HG02759 (cell line): ENCODE measurements at regions not wholly inside any gene's neighbourhood (a gene's known extent, or its start where the extent isn't known, plus 50 kb on each side); places are given as distances from the start of the nearest gene placed in this dataset.

Experiments used
- ATAC-seq: cut with Tn5 transposase; IDR thresholded peaks from one replicate; pipeline ENCODE4 v1.9.1; 2021; ENCODE audit warnings: mild to moderate bottlenecking, moderate library complexity; ENCODE audit not compliant: unreplicated experiment

DNA sequence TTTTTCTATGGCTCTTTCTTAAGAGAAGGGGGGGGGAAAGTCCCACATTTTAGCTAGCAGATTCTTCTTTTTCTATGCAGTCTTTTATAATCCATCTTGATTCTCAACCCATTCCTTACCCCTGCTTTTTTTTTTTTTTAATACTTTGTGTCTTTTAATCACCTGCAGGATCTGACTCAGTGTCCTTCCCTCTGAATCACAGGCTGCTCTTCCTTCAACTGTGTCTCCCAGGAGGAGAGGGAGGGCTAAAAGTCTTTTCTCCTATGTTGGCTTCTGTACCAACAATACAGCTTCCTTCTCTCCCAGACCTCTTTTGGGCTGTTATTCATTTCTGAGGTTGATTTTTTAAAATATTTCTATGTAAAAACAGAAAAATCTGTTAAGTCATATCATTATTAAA, 686.2 kb downstream of the ADGRL2 start:
- no peak for ATAC-seq

DNA sequence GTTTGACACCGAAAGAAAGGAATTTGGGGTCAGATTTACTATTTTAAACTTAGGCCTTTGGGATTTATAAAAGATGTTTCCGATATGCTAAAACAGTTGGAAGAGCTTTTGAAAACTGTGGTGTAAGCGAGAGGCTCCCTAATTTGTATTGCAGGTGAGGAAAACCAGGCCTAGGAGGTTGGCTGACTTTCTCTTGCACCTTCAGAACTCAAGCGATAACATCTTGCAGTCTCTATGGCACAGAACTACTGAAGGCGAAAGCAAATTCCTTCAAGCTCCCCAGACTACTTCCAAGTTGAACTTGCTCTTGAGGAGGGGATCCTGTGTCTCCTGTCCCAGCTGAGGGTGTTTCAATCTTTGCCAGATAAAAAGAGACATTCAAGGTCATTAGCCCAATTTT, 685.7 kb downstream of the ADGRL2 start:
- no peak for ATAC-seq

DNA sequence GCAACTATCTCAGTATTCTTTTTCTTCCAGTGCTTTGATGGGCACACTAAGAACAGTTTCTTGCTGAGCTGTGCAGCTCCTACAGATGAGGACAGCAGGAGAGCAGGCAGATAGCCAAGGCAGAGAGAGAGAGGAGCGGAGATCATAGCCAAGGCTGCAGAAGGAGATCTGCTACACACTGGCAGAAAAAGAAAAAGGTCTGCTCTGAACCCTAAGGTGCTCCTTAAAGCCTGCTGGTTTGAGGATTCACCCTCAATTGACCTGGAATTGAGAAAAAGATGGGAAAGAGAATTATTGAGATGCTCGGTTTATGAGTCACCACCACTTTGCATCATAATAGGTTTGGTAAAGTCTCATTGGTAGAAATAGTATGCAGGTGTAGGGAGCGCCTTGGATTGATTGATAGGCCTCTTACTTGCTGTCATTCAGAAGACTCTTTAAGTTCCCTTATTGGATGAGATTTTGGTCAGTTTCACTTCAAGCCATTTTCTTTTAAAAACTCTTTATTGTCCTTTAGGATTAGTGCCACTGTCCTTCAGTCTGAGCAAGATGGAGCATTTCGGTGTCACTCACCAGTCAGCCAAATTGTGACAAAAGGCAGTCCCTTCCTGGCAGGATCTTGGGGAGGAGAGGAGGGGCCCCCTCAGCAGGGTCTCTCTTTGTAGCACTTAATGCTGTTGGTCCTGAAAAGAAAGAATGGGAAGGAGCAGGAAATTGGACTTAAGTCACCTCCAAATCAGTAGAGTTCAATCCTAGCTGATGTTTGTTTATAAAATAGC, 685.0 kb downstream of the ADGRL2 start:
- no peak for ATAC-seq

DNA sequence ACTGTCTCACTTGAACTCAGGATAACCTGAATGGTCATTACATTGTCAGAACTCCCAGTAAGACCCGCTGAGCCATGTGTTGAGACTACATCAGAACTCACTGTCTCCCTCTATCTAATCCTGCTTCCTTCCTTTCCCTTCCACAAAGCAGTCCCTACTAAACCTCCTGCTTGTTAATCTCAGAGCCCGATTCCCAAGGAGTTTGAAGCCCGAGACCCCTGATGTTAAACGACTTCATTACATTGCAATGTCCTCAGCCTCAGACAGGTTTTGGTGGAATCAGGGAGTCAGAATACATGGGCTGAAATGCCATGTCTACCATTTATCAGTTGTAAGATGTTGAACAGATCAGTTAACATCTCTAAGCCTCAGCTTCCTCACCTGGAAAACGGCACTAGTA, 682.4 kb downstream of the ADGRL2 start:
- ATAC-seq = no peak

DNA sequence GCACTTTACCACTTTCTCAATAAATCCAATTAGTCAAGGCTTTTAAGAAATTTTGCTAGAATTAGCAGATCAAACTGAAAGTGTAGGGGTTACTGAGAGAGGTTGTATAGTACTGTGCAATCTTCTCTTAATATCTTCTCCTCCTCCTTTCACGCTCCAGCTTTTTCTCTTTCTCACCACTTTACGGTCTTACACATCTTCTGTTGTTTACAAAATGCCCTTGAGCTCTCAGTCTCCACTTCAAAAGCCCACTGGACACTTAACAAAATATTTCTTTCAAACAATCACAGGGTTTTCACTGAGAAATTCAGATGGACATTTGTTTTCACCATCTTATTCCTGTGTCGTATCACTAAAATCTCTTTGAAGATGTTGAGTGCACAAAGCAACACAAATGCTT, 678.2 kb downstream of the ADGRL2 start:
- ATAC-seq = no peak

DNA sequence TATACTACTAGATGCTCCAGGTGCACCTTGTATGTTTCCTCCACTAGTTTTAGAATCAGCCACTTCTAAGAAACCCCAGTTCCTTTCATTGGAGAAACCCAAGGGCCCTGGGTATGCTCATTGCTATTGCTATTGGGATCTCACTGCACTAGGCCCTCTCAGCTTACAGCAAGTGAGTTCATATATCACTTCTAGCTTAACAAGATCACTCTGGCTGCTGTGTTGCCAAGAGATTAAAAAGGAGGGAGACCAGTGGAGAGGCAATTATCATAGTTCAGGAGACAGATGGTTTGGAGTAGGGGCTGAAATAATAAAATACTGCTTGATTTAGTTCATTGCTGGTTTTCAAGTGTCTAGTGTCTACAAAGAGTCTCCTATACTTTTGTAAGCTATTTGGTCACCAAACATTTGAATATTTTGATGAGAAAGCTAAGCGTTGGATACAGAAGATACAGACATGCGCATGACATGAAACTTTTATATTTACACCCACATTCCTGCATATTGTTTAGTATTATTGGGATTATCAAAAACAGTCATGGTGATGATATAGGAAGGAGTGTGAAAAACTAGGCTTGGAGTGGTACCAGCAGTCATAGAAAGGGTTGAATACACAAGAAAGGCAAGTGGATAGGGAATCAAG, 671.9 kb downstream of the ADGRL2 start:
- no peak for ATAC-seq

DNA sequence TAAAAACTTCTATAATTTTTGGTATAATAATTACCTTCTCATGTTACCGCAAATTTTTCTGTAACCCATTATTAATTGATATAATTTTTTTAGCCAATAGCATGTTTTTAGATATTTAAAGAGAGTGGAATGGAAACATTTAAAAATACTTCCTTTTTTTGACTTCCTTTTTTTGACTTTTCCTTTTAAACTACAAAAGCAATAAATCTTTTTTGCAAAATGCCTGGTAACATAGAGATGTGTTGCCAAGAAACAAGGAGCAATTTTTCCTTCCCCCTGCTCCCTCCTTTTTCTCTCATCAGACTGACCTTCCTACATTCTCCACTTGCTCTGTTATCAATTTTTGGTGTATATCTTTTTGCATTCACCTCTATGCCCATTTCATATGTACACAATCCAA, 666.2 kb downstream of the ADGRL2 start:
- no peak for ATAC-seq

DNA sequence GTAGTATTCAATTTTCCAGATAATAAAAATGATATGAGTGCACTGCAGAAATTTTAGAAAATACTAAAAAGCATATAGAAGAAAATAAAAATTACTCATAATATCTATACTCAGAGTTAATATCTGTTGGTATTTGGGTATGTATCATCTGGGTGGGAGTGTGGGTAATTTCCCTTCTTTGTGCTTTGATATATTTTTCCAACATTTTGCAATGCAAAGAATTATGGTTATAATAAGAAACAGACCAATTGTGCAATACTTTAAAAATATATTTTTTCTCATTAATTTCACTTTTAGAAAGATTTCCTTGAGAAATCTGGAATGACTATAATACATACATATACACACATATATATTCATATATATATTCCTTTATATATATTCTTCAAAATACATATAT, 665.7 kb downstream of the ADGRL2 start:
- no peak for ATAC-seq

DNA sequence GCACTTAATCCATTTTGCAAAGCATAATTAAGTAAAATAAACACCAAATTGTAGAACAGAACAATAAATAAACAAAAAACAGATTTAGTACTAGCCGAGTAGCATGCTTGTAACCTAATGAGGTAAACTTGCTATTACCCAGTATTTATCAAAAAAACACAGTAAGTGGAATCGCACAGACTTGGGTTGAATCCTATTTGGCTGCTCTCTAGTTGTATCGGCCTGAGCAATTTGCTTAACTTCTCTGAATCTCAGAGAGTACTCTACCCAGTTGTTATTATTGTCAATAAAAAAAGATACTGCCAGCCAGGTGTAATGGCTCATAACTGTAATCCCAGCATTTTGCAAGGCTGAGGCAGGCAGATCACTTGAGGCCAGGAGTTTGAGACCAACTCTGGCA, 664.3 kb downstream of the ADGRL2 start:
- ATAC-seq = no peak

DNA sequence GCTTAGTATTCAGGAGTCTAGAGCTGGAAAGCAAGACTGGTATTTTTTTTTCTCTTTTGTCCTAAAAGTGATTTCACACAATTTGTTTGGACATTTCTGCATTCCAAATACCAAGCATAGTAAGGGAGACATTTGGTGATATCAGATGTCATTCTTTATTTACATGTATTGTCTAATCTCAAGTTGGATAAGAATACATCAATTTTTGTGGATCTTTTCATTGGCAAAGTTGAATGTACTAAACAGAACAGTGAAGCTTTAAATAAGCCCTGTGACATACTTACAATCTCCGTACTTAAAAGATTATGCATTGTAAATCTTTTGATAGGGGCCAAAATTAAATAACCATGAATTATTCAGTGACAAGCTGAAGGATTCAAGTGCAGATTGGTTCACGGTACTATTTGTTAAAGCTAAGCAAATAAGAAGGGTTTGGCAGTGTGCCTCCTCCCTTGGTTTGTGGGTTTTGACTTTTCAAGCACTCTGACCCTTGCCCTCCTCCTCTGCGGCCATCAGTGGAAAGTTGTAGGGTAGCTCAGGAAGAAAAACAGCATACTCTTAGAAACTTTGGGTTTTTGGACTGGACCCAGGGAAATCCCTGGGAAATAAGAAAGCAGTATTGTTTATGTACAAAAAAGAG, 663.7 kb downstream of the ADGRL2 start:
- no peak for ATAC-seq

DNA sequence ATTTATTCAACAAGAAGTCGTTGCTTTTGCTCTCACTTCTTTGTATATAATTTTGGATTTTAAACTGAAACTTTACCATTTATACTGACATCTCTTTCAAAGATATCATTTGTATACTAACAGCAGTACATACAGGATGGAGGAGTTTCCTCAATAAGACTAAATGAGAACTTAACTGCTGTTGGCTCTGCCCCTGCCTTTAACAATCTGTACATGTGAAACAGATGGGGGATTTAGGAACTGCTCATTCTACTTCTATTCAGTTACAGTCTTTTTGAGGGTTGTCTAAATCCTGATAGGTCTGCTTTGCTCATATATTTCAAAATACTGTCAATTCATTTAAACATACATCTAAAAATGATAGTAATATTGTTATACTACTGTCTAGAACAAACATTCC, 663.2 kb downstream of the ADGRL2 start:
- ATAC-seq = no peak

DNA sequence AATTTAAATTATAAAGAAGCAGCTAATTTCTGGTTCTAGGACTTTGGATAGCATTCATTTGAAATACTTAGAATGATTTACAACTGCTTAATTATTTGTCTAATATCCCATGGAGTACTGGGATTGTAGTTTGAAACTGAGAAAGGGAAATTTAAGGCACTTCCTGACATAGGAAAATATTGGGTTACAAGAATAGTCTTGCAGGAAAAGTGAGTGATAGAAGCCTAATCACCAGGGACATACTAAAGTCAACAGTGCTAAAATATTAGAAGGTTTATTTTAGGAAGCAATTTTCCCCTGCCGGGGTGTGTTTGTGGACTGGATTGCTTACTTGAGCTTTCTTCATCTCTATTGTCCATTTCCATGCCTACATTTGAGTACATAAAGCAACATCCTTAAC, 661.6 kb downstream of the ADGRL2 start:
- no peak for ATAC-seq

DNA sequence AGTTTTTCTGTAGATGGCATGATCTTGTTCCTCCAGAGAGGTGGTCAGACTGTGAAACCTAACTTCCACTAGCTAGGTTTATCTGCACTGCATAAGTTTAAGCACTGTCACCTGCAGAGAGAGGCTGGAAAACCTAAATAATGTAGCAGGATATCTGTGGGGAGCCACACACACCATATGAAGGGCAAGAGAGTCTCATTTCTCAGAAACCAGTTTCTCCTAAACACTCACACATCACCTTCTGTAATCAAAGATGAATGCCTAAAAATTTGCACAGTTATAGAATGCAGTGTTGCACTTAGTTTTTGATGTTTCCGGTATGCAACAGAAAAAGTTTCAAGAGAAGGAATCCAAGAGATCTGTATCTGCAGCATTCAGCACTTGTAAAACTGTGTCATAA, 654.6 kb downstream of the ADGRL2 start:
- no peak for ATAC-seq

DNA sequence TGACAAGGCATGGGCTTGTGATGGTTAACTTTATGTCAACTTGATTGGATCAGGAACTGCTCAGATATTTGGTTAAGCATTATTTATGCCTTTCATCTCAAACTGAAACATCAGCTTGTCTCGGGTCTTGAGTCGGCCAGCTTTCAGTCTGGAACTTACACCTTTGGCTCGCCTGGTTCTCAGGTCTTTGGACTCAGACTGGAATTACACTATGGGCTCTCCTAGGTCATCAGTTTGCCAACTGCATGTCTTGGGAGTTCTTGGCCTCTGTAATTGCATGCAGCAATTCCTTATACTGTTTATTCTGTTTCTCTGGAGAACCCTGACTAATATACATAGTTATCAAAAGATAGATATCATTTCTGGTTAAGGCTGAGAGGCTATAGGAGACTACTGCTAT, 653.7 kb downstream of the ADGRL2 start:
- no peak for ATAC-seq

DNA sequence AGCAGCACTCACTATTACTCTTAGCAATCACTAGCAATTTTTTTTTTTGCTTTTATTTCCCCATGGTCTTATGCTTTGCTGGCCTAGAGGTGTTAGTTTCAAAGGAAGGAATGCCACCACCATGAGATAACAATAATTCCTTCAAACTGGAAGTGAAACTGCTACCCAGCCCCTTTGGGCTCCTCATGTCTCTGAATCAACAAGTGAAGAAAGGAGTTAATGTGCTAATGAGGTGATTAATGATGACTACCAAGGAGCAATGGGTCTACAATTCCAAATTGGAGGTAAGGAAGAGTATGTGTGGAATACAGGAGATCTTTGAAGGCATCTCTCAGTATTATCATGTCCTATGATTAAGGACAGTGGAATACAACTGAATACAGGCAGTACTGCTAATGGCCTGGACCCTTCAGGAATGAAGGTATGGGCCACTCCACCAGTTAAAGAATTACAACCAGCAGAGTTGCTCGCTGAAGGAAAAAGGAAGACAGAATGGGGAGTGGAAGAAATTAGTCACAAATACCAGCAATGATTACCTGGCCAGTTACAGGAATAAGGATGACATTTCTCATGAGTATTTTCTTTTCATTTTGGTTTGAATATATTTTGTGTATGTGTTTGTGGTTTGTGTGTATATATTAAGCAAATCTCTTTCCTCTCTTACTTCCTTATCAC, 652.9 kb downstream of the ADGRL2 start:
- ATAC-seq = no peak

DNA sequence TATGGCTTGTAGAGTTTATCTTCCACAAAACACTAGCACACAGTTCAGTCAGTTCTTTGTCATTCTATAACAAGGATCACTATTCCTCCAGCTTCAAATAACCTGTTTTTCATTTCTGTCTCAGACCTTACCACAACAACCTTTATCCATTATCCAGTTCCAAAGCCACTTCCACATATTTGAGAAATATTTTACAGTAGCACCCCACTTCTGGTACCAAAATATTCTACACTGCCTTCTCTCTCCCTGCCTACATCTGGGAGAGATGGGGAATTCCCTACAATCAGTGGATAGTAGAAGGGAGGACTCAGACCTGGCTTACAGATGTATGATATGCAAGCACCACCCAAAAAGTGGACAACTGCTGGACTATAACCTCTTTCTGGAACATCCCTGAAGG, 651.4 kb downstream of the ADGRL2 start:
- ATAC-seq = no peak

DNA sequence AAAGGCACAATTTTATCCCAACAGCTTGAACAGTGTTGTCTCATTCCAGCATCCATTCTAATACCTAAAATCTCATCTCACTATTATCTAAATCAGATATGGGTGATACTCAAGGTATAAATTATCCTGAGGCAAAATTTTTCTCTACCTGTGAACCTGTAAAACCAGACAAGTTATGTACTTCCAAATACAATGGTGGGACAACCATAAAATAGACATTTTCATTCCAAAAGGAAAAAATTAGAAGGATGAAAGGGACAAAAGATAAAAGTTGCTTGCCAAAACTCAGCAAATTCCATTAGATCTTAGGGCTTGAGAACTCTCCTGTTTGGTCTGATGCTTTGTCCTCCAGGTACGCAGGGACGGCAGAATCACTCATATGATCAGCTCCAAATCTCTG, 650.5 kb downstream of the ADGRL2 start:
- ATAC-seq = no peak

DNA sequence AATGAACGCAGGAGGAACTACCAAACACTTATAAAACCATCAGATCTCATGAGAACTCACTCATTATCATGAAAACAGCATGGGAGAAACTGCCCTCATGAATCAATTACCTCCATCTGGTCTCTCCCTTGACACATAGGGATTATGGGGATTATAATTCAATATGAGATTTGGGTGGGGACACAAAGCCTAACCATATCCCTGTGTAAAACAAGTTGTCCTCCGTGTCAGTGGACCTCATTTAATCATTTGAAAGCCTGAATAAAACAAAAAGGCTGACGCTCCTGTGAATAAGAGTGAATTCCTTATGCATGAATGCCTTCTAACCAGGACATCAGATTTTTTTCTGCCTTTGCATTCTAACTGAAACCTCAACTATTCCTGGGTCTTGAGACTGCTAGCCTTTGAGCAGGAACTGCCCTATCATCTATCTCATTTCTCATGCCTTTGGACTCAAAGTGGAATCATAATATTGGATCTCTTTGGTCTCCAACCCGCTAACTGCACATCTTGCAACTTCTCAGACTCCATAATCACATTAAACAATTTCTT, 648.8 kb downstream of the ADGRL2 start:
- no peak for ATAC-seq

DNA sequence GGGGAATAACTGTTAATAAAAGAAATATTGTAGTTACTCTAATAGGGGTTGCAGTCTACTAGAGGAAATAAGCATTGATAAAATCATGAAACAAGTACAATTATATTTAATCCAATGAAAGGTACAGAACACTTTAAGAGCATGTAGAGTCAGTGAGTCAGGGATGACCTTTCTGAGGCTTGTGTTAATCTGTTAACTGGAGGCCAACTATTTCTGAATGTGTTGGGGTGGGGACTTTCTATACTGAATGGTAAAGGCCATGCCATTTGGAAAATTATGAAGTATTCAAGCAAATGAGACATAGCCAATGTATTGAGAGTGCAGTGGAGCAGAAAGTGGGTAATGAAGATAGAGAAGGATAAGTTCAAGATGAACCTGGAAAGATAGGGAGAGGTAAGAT, 646.2 kb downstream of the ADGRL2 start:
- ATAC-seq = no peak

DNA sequence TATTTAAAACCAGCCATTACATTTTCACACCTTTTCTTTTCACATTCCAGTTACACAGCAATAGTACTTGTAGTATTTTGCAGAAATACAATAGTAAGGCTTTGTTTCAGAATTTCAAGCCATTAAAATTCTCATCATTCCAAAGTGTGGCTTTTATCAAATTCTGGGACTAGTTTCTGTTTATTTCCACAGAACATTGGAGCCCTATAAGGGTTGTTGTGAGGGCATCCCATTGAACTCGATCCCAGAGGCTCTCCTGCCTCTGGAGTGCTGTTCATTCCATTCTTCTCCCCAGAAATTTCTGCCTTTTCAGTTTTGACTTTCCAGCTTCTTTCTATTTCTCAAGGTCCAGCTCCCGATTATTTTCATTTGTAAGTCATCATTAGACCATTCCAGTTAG, 645.5 kb downstream of the ADGRL2 start:
- ATAC-seq = no peak

DNA sequence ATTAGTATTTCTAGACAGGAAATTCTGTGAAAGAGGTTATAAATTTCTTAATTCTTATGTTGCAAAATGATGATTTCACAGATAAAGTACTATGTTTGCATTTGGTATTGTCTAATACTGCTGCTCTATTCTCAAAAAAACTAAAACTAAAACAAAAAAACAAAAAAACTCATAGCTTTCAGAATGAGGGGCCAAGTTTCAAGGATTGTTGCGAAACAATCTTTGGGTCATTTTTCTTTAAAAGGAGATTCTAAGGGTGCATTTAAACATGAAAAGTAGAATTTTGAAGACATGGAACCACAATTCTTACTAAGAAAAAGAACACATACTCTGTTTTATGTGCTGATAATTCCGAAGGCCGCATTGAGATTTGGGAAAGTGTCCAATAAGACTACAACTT, 645.1 kb downstream of the ADGRL2 start:
- ATAC-seq = no peak

DNA sequence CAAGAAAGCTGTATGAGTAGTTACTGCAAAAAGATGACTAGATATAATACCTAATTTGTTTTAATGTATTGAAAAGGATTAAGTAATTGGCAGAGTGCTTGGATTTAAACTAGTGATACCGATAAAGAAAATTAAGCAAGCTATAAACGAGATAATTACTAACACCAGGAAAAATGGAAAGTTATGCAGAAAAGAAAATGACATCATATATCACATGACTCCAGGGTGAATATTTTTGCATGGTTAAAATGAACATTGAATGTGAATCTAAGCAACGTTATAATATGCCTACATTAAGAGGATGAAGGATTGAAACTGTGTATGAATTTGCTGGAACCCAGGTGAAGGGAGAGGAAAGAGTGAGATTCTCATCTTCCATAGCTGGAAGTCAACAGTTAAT, 644.4 kb downstream of the ADGRL2 start:
- ATAC-seq = no peak
